GM21381 (cell line): ENCODE measurements at regions not wholly inside any gene's neighbourhood (a gene's known extent, or its start where the extent isn't known, plus 50 kb on each side); places are given as distances from the start of the nearest gene placed in this dataset.

Source experiments
- ATAC-seq: cut with Tn5 transposase; IDR thresholded peaks from one replicate; pipeline ENCODE4 v1.9.1; 2021; ENCODE audit warnings: mild to moderate bottlenecking, moderate library complexity; ENCODE audit not compliant: unreplicated experiment

- ATAC-seq = no peak
Measured at GRCh38 chrX:39165185-39165584, 363.9 kb downstream of the MID1IP1 start.

- no peak for ATAC-seq
Measured at GRCh38 chrX:39165773-39166172, 364.5 kb downstream of the MID1IP1 start.

GRCh38 chrX:39167791-39168190 lies 366.5 kb downstream of the MID1IP1 start:
- peak; percentile 78 for ATAC-seq

- no peak for ATAC-seq
Measured at GRCh38 chrX:39168609-39169008, 367.4 kb downstream of the MID1IP1 start.

GRCh38 chrX:39169976-39170375 lies 368.7 kb downstream of the MID1IP1 start:
- ATAC-seq = no peak

GRCh38 chrX:39170464-39170863 lies 369.2 kb downstream of the MID1IP1 start:
- ATAC-seq = no peak

GRCh38 chrX:39171686-39172085 lies 370.4 kb downstream of the MID1IP1 start:
- no peak for ATAC-seq

- no peak for ATAC-seq
Measured at GRCh38 chrX:39174241-39174771, 373.0 kb downstream of the MID1IP1 start.

GRCh38 chrX:39174772-39175417 lies 373.6 kb downstream of the MID1IP1 start:
- ATAC-seq = no peak

GRCh38 chrX:39175418-39176057 lies 374.3 kb downstream of the MID1IP1 start:
- no peak for ATAC-seq

- ATAC-seq = no peak
Measured at GRCh38 chrX:39176105-39176504, 374.8 kb downstream of the MID1IP1 start.

GRCh38 chrX:39189431-39189830 lies 388.2 kb downstream of the MID1IP1 start:
- ATAC-seq = no peak

GRCh38 chrX:39194673-39195072 lies 393.4 kb downstream of the MID1IP1 start:
- ATAC-seq = no peak

GRCh38 chrX:39195156-39195555 lies 393.9 kb downstream of the MID1IP1 start:
- ATAC-seq = no peak

- ATAC-seq = peak; percentile 95
Measured at GRCh38 chrX:39196192-39197102, 395.2 kb downstream of the MID1IP1 start.

- no peak for ATAC-seq
Measured at GRCh38 chrX:39199429-39199828, 398.2 kb downstream of the MID1IP1 start.

- ATAC-seq = no peak
Measured at GRCh38 chrX:39201305-39201990, 400.2 kb downstream of the MID1IP1 start.

- no peak for ATAC-seq
Measured at GRCh38 chrX:39202641-39203040, 401.4 kb downstream of the MID1IP1 start.

GRCh38 chrX:39203427-39203826 lies 402.2 kb downstream of the MID1IP1 start:
- ATAC-seq = no peak

GRCh38 chrX:39204353-39204752 lies 403.1 kb downstream of the MID1IP1 start:
- no peak for ATAC-seq

GRCh38 chrX:39204945-39205344 lies 403.7 kb downstream of the MID1IP1 start:
- no peak for ATAC-seq
